Liver (tissue), 8 donors: ENCODE measurements at regions not wholly inside any gene's neighbourhood (a gene's known extent, or its start where the extent isn't known, plus 50 kb on each side); places are given as distances from the start of the nearest gene placed in this dataset.

Source experiments
- DNase-seq: peaks from one replicate; pipeline ENCODE4 v3.0.0-alpha.2; 2017; ENCODE audit warnings: low spot score
- H3K27ac ChIP-seq, 2 donors: one replicate each; pipeline ENCODE4 v1.7.0; 2013; ENCODE audit warnings: inconsistent platforms in 2 of 2, low read length in 2 of 2, control low read depth in 1 of 2, low read depth in 1 of 2, mild to moderate bottlenecking in 1 of 2
- H3K27me3 ChIP-seq, 4 donors: one replicate each; pipeline versions ENCODE4 v1.6.1 to v1.7.0; 2013; ENCODE audit warnings: low read length in 3 of 4, inconsistent platforms in 1 of 4, mild to moderate bottlenecking in 1 of 4, moderate library complexity in 1 of 4; ENCODE audit not compliant: control insufficient read depth in 4 of 4, insufficient read depth in 4 of 4
- H3K36me3 ChIP-seq, 4 donors: one replicate each; pipeline versions ENCODE4 v1.6.1 to v1.7.0; 2013; ENCODE audit warnings: low read length in 3 of 4, mild to moderate bottlenecking in 3 of 4, low read depth in 1 of 4, moderate library complexity in 1 of 4; ENCODE audit not compliant: control insufficient read depth in 4 of 4, insufficient read depth in 3 of 4
- H3K4me1 ChIP-seq, 4 donors: one replicate each; pipeline versions ENCODE4 v1.6.1 to v1.7.0; 2013; ENCODE audit warnings: low read length in 3 of 4, mild to moderate bottlenecking in 3 of 4, moderate library complexity in 1 of 4; ENCODE audit not compliant: control insufficient read depth in 4 of 4, insufficient read depth in 4 of 4
- H3K4me3 ChIP-seq, 3 donors: one replicate each; pipeline versions ENCODE4 v1.6.1 to v1.7.0; 2013; ENCODE audit warnings: low read length in 3 of 3, control low read depth in 1 of 3, low read depth in 1 of 3, mild to moderate bottlenecking in 1 of 3
- H3K9ac ChIP-seq, 2 donors: one replicate each; pipeline ENCODE4 v1.7.0; 2013; ENCODE audit warnings: low read length in 2 of 2, mild to moderate bottlenecking in 2 of 2, moderate library complexity in 2 of 2, control low read depth in 1 of 2, low read depth in 1 of 2
- H3K9me3 ChIP-seq, 4 donors: one replicate each; pipeline versions ENCODE4 v1.6.1 to v1.7.0; 2013; ENCODE audit warnings: low read length in 3 of 4; ENCODE audit not compliant: control insufficient read depth in 4 of 4
- ATF3 ChIP-seq: IDR thresholded peaks from 2 replicates; pipeline ENCODE4 v1.6.1; 2016; ENCODE audit warnings: antibody characterized with exemption
- EGR1 ChIP-seq, 2 donors: IDR thresholded peaks; 2 replicates each; pipeline ENCODE4 v1.6.1; 2016 to 2018; ENCODE audit warnings: antibody characterized with exemption in 2 of 2, low read depth in 2 of 2
- FOXA1 ChIP-seq: IDR thresholded peaks from 2 replicates; pipeline ENCODE4 v1.6.1; 2016; ENCODE audit warnings: antibody characterized with exemption
- FOXA2 ChIP-seq: IDR thresholded peaks from 2 replicates; pipeline ENCODE4 v1.6.1; 2016; ENCODE audit warnings: antibody characterized with exemption
- GABPA ChIP-seq, 2 donors: IDR thresholded peaks in 1 of 2; conservative IDR thresholded peaks in 1 of 2; 2 replicates each; pipeline ENCODE4 v1.6.1; 2016; ENCODE audit warnings: antibody characterized with exemption in 2 of 2, mild to moderate bottlenecking in 1 of 2, moderate library complexity in 1 of 2
- HNF4A ChIP-seq, 2 donors: conservative IDR thresholded peaks; 2 replicates each; pipeline ENCODE4 v1.6.1; 2016; ENCODE audit warnings: antibody characterized with exemption in 2 of 2, mild to moderate bottlenecking in 2 of 2
- HNF4G ChIP-seq: IDR thresholded peaks from 2 replicates; pipeline ENCODE4 v1.6.1; 2016; ENCODE audit warnings: antibody characterized with exemption
- JUND ChIP-seq, 2 donors: IDR thresholded peaks; 2 replicates each; pipeline ENCODE4 v1.6.1; 2016; ENCODE audit warnings: antibody characterized with exemption in 2 of 2
- MAX ChIP-seq: IDR thresholded peaks from 2 replicates; pipeline ENCODE4 v1.6.1; 2016; ENCODE audit warnings: antibody characterized with exemption
- NR2F2 ChIP-seq: IDR thresholded peaks from 2 replicates; pipeline ENCODE4 v1.6.1; 2016; ENCODE audit warnings: antibody characterized with exemption
- RAD21 ChIP-seq, 2 donors: IDR thresholded peaks; 2 replicates each; pipeline ENCODE4 v1.6.1; 2016; ENCODE audit warnings: antibody characterized with exemption in 2 of 2, mild to moderate bottlenecking in 2 of 2
- REST ChIP-seq: IDR thresholded peaks from 2 replicates; pipeline ENCODE4 v1.6.1; 2016; ENCODE audit warnings: antibody characterized with exemption, mild to moderate bottlenecking
- RXRA ChIP-seq, 2 donors: IDR thresholded peaks; 2 replicates each; pipeline ENCODE4 v1.6.1; 2017 to 2018; ENCODE audit warnings: antibody characterized with exemption in 2 of 2, mild to moderate bottlenecking in 1 of 2
- SP1 ChIP-seq: IDR thresholded peaks from 2 replicates; pipeline ENCODE4 v1.6.1; 2018; ENCODE audit warnings: antibody characterized with exemption, mild to moderate bottlenecking
- TAF1 ChIP-seq: conservative IDR thresholded peaks from 2 replicates; pipeline ENCODE4 v1.6.1; 2016; ENCODE audit warnings: antibody characterized with exemption, mild to moderate bottlenecking
- YY1 ChIP-seq: IDR thresholded peaks from 2 replicates; pipeline ENCODE4 v1.6.1; 2016; ENCODE audit warnings: antibody characterized with exemption, mild to moderate bottlenecking
- ZBTB33 ChIP-seq: IDR thresholded peaks from 2 replicates; pipeline ENCODE4 v1.6.1; 2016; ENCODE audit warnings: antibody characterized with exemption
- WGBS: extraction: QIAGEN DNeasy Blood & Tissue Kit; methylation state at CpG from one replicate; pipeline ENCODE4 v1.1.7; 2013; 5-methylcytosine and 5-hydroxymethylcytosine counted together
- TF ChIP-seq, protein P1 (sequence below): fragments of 150-350 bp; IDR thresholded peaks from 2 replicates; pipeline ENCODE4 v1.5.1; 2017; ENCODE audit warnings: improper control_type of control experiment, low read depth, low read length; ENCODE audit not compliant: missing input control
- donor health status: healthy.
- donor health status: healthy.
- donor health status: healthy.
- donor health status: healthy.
- donor health status: healthy.

DNA sequence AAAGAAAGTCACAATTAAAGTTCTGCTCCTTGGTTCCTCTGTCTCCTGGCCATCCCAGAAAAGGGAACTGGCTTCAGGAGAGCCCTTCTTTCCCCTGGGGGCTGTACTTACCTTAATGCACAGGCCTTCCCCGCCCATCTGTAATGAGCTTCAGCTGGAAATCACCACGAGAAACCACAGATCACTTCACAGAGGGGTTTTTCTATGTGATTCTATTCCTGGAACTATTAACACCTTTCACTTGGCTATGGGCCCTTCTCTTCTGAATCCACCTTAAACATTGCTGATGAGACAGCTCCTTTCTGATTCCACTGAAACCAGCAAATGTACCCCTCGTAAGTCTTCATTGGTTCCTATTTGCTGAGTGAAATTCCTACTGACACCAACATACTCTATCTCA lies 80.7 kb downstream of the FOXF2 start:
- no peaks in the 10 kb centered on the region for H3K9me3 ChIP-seq
- DNase-seq, result no peak
- H3K9ac ChIP-seq, result no peak overlapping the region
- WGBS, result 79% methylated on average over 3 of the region's 3 CpGs
- no peak overlapping the region for H3K27ac ChIP-seq
- H3K4me3 ChIP-seq, result no peak overlapping the region
- no peaks in the 10 kb centered on the region for H3K36me3 ChIP-seq
- TF ChIP-seq FOXA2, result no peak
- H3K4me1 ChIP-seq, result no peaks in the 10 kb centered on the region
- no peaks in the 10 kb centered on the region for H3K27me3 ChIP-seq

DNA sequence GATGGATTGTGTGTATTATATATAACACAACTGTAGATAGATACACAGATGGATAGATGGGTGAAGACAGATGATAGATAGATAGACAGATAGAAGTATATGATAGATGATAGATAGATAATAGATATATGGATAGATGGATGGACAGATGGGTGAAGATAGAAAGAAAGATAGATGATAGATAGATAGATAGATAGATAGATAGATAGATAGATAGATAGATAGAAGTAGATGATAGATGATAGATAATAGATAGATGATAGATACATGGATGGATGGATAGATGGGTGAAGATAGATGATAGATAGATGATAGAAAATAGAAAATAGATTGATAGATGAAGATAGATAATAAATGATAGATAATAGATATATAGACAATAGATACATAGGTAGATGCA lies 83.3 kb downstream of the FOXF2 start:
- Histone ChIP-seq H3K36me3 (no peaks in the 10 kb centered on the region), H3K9me3 (no peaks in the 10 kb centered on the region), H3K4me1 (no peaks in the 10 kb centered on the region), H3K27ac (no peak overlapping the region), H3K4me3 (no peak overlapping the region), H3K9ac (no peak overlapping the region), H3K27me3 (no peaks in the 10 kb centered on the region)
- no peak for DNase-seq
- TF ChIP-seq JUND (IDR thresholded peaks at IDR 0.05) (no peak), FOXA1 (no peak), RAD21 (IDR thresholded peaks at IDR 0.05) (no peak), MAX (no peak), EGR1 (IDR thresholded peaks at IDR 0.05; ENCODE audit: low read depth in 2 of 2) (no peak), TAF1 (no peak), SP1 (no peak), ZBTB33 (no peak), YY1 (no peak), RXRA (IDR thresholded peaks at IDR 0.05) (no peak)
- TF ChIP-seq, protein P1, sequence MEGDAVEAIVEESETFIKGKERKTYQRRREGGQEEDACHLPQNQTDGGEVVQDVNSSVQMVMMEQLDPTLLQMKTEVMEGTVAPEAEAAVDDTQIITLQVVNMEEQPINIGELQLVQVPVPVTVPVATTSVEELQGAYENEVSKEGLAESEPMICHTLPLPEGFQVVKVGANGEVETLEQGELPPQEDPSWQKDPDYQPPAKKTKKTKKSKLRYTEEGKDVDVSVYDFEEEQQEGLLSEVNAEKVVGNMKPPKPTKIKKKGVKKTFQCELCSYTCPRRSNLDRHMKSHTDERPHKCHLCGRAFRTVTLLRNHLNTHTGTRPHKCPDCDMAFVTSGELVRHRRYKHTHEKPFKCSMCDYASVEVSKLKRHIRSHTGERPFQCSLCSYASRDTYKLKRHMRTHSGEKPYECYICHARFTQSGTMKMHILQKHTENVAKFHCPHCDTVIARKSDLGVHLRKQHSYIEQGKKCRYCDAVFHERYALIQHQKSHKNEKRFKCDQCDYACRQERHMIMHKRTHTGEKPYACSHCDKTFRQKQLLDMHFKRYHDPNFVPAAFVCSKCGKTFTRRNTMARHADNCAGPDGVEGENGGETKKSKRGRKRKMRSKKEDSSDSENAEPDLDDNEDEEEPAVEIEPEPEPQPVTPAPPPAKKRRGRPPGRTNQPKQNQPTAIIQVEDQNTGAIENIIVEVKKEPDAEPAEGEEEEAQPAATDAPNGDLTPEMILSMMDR, result no peak

GRCh38 chr6:1473166-1473565 lies 83.8 kb downstream of the FOXF2 start:
- Histone ChIP-seq H3K9ac (no peak overlapping the region), H3K4me3 (no peak overlapping the region), H3K4me1 (no peaks in the 10 kb centered on the region), H3K9me3 (no peaks in the 10 kb centered on the region), H3K36me3 (no peaks in the 10 kb centered on the region), H3K27ac (no peak overlapping the region), H3K27me3 (no peaks in the 10 kb centered on the region)
- no peak for TF ChIP-seq RAD21 (IDR thresholded peaks at IDR 0.05)
- no peak for TF ChIP-seq HNF4A (conservative IDR thresholded peaks at IDR 0.05)
- no peak for TF ChIP-seq TAF1
- TF ChIP-seq FOXA2, result no peak
- TF ChIP-seq HNF4G, result no peak
- no peak for TF ChIP-seq RXRA (IDR thresholded peaks at IDR 0.05)
- no peak for TF ChIP-seq JUND (IDR thresholded peaks at IDR 0.05)
- TF ChIP-seq EGR1 (IDR thresholded peaks at IDR 0.05; ENCODE audit: low read depth in 2 of 2), result no peak
- TF ChIP-seq, protein P1, result no peak
- no peak for TF ChIP-seq SP1
- TF ChIP-seq MAX, result no peak
- no peak for TF ChIP-seq REST
- no peak for TF ChIP-seq ATF3
- TF ChIP-seq NR2F2, result no peak
- no peak for TF ChIP-seq GABPA (IDR thresholded peaks at IDR 0.05 in 1 of 2, conservative IDR thresholded peaks at IDR 0.05 in 1 of 2)
- no peak for DNase-seq
- 75% methylated on average over 8 of the region's 8 CpGs for WGBS
